CD4-positive, alpha-beta T cell treated with Interleukin-15 for 4 hours (primary cell): ENCODE measurements at regions not wholly inside any gene's neighbourhood (a gene's known extent, or its start where the extent isn't known, plus 50 kb on each side); places are given as distances from the start of the nearest gene placed in this dataset.
"Not testable (repeated sequence)": the region's sequence is repeated elsewhere in the genome, so short reads cannot be mapped to it uniquely, and the experiment has no call there.

Experiments used
- DNase-seq: peaks from one replicate; pipeline ENCODE4 v3.0.0-alpha.2; 2020; ENCODE audit warnings: low spot score

DNA sequence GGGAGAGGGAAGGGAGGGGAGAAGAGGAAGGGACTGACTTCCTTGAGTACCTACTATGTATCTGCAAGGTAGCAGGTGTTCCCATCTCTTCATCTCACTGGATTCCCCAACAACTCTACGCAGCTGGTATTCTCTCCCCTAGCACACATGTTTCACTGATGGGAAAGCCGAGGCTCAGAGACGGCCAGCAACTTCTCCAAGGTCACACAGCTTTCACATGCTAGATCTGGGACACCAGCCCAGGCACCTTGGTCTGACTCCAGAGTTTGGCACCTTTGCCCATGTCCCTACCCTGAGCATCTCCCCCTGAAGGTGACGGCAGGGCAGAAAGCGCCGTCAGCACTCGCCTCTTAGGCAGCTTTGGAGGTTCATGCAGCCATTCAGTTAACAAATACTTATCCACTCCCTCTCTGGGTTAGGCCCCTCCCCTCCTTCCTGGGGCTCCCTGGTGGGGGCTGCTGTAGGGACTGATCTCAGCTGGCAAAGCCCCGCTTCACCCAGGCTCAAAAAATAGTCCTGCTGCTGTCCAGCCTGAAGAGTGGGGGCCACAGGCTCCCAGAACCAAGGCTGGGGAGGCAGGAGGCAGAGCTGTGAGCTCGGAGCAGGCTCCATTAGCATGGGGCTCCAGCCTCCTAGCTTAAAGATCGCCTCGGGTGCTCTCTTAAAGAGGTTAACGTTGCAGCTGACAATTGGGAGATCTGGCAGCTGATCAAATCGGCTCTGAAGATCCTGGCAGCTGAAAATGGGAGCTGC, 79.4 kb downstream of the IGLL1 start:
- DNase-seq: no peak

DNA sequence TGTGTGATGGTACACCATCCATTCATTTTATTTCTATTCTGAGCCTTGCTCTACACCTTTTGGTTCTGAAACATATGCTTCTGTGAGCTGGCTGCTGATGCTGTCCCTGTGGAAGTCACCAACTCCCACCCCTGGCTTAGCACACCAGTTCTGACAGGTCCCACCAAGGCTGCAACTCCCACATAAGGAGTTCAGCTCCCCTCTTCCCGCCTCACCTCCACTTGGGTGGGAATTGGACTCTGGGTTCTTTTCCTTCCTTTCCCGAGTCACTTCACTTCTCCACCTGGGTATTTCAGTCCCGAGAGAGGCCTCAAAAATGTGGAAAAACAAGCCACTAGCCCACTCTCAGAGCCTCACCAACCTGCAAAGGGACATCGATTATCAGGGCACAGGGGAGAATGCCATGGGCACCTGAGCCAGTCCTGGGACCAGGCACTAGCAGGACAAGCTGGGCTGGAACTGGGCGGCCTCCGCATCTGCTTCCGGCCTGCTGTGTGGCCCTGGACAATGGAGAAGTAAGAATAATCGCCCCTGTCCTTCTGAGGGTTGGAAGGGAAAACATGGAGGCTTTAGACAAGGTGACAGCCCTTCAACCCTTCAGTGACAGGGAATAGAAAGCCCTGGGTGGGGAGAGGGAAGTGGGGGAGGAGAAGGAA, 80.1 kb downstream of the IGLL1 start:
- DNase-seq: no peak

DNA sequence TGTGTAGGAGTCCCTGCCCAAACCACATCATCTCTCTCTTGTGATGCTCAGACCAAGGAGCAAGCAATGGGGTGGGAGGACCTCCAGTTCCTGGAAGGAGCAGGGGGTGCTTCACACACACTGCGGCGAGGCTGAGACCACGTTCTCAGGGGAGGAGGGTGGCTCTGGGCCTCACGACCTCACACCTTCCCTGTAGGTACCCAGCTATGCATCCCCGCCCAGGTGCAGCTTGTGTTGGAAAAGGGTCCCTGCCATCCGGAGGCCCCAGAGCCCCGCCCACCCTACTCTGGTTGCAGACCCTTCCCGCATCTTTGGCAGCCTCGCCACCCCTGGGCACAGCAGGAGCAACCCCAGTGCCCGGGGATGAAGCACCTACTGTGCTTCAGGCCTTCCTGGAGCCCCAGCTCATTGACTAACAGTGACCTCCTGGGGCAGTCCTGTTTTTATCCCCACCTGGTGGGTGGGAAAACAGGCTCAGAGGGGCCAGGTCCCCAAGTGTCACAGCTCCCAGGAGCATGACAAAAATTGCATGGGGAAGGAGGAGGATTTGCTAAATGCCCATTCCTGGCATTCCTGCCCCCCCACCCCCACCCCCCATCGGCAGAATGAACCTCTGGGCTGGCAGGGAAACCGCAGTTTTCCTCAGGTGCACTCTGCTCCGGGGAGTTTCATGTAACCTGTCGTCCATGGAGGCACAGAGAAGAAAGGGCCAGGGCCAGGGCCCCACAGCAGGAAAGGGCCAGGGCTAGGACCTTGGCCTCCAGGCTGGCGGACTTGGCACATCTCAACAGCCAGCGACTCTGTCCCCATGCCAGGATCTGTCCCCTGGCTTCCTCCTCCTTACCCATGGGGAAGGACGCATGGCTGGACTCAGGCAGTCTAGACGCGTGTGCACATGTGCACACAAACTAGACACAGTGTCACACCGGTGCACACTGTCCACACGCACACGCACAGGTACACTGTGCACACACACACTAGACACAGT, 81.0 kb downstream of the IGLL1 start:
- DNase-seq: no peak

DNA sequence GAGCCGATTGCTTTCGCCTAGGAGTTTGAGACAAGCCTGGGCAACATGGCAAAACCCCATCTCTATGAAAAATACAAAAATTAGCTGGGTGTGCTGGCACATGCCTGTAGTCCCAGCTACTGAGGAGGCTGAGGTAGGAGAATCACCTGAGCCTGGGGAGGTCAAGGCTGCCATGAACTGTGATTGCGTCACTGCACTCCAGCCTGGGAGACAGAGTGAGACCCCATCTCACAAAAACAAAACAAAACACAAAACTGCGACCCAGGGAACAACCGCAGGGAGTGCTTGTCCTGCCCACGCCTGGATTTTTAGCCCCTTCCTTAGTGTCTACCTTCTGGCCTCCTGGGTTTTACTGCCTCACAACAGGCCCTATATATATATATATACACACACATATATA, 82.2 kb downstream of the IGLL1 start:
- not testable (repeated sequence) for DNase-seq

DNA sequence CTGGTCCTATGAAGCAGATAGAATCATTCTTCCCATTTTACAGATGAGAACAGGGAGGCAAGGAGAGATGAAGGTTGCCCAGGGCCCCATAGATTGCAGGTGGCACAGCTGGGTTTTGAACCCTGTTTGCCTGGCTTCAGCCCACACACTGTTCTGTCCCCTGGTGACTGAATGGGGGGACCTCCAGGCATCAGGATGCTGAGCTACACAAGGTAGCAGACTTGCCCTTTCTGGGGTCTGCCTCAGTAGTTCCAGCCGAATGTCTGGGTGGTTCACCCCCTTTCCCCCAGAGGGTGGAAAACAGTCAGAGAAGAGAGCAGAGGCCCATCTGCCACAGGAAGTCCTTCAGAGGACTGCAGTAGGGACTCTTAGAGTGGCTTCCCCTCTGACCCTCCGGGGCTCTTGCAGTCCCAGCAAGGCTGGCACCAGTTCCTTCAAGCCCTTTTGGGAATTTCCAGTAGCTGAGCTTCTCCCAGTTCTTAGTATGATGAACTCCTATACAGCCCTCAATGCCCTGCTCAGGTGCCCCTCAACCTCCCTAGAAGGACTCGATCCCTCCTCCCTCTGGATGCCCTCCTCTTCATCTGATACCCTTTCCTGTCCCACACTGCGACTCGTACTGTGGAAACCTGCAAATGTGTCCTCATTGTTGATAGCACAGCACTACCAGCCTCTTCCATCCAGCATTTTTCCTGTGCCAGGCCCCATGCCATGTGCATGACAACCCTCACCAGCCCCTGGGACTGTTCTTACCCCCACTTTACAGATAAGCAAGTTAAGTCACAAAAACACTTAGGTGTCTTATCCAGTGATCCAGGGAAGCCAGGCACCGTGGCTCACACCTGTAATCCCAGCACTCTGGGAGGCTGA, 82.8 kb downstream of the IGLL1 start:
- DNase-seq: no peak

DNA sequence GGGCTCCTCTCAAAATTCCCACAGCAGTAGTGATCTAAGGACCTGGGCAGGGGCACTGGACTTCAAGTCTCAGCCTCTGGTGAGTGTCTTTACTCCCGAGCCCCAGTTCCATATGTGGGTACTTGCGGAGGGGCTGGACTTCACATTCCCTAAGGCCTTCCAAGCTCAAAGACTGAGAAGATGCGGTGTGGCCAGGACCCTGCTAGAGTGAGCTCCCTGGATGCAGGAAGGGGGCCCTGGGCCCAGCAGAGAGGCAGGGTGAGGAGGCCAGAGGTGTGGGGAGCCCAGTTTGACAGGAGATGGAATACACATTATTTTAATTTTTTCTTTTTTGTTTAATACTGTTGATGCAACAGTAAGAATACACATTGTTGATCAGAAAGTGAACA, 83.7 kb downstream of the IGLL1 start:
- DNase-seq: no peak

DNA sequence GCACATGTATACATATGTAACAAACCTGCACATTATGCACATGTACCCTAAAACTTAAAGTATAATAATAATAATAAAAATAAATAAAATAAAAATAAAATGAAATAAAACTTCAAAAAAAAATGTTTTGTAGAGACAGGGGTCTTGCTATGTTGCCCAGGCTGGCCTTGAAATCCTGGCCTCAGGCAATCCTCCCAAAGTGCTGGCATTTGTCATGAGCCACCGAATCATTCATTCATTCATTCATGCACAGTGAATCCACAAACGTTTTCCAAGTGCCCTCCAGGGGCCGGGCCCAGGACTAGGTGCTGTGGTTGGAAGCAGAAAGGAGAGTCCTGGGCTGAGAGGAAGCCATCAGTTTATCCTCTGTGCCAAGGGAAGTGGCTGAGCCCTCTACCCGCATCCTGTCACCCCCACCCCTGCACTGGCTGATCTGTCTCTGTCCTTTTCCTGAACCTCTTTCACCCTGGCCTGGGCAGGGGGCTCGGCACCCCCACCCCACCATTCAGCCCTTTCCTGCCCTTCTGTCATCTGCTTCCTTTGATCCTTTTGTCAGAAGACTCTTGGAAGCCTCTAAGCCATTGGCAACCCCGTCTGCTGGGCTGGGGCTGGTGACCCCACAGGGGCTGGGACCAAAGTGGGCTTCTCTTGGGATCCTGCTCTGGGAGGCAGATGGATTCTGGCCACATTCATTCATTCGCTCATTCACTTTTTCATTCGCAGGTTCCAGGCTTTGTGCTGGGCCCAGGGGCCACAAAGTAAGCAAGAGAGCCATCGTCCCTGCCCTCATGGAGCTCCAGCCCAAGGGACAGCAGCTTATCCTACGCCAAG, 84.3 kb downstream of the IGLL1 start:
- DNase-seq: no peak

DNA sequence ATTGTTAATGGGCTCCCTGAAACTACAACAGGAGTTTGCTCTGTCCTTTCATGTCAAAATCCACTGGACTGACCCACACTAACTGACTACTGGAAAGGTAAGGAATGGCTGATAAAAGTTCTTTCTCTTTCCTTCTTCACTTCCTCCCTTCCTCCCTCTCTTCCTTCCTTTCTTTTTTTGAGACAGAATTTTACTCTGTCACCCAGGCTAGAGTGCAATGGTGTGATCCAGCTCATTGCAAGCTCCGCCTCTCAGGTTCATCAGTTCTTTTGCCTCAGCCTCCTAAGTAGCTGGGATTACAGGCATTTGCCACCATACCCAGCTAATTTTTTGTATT, 85.2 kb downstream of the IGLL1 start:
- no peak for DNase-seq

DNA sequence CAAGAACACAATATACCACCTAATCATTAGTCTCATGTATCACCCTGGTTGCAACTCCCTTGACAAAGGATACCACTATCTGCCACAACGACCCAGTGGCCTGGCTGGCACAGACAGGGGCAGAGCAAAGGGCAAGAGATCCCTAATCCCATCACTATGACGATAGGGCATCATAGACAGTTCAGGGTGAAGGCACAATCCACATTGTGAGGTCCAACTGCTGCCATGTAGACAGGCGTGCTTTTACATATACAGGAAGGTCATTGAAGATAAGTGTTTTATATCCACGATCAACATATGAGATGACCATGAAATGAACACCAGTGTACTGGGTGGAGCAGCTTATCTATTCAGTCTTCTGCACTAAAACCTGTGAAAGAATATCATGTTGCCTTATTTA, 94.6 kb downstream of the IGLL1 start:
- no peak for DNase-seq

DNA sequence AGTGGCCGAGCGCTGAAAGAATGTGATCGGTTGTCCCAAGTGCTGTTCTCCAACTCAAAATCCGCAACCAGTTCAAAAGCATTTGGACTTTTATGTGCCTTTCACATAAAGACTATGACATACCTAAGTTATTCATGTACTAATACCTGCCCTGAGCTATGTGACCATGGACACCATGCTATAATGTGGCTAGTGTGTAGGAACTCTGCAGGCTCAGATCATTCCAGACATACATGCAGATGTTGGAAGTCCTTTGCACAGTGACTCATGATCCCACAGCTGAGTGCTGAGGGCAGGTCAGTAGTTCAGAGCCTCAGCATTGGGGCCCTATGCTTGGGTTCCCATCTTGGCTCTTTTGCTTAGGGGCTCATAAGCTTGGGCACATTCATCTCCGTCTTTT, 95.4 kb downstream of the IGLL1 start:
- no peak for DNase-seq

DNA sequence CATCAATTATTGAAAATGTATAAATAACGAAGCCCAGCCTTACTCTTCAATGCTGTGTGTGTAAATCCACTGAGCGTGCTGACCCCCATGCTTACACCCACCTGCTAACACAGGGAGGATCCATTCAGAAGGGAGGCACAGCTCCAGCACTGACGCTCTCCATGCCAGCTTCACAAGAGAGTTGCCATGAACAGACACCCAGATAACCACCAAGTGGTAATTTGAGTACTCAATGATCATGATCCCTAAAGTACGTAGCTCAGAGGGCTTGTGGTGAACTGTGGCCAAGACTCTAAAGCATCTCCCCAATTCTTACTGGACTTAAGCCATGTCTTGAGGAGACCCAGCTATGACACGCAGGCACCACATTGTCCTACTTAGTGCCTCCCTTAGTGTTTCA, 98.7 kb downstream of the IGLL1 start:
- DNase-seq: no peak

DNA sequence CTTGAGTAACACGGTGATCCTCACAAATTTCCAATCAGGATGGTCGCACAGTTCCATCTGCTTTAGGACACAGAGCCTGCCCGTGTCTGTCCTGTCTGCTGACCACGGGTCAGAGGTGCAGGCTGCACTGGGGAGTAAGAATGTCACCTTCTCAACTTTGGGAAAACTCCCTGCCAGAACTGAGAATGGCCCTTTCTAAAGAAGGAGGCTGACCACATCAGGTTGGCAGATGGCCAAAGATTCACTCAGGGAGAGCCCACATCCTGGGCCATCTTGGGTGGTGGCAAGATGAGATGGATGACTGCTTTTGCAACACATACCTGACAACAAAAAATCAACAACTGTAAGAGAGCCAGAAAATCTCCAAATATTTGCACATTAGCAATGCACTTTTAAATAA, 101.9 kb downstream of the IGLL1 start:
- no peak for DNase-seq

DNA sequence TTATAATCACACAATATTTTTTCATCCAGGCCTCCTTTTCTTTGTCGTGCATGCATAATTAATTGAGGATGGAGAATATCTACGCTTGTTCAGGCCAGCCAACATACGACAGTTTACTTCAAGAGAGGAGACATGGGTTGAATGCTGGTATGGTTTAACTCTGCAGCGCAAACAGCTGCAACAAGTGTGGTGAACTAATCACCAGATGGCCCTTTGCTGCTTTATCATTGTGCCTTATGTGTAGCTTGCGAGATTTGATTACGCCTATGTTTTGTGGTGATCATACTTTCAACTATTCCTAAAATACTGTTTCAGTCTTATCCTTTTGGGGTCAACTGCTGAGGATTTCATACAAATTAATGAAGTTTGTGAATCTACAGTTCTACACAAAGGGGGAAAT, 105.6 kb downstream of the IGLL1 start:
- DNase-seq: not testable (repeated sequence)

DNA sequence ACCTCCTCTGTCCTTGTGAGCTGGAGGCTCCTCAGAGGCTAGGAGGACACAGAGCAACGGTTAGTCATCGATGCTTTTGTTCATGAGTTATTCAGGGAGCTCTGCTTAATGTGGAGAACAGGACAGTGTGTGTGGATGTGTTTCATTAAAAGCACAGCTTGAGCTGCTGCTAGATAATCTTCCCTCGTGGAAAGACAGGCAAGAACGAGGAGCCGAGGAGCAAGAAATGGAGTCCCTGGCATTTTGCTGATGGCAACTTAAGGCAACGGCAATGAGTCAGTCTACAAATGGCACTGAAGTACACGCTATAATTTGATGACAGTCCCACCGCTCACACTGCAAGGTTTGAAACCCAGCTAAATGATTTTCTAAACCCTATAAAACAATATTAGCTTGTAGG, 106.2 kb downstream of the IGLL1 start:
- no peak for DNase-seq

DNA sequence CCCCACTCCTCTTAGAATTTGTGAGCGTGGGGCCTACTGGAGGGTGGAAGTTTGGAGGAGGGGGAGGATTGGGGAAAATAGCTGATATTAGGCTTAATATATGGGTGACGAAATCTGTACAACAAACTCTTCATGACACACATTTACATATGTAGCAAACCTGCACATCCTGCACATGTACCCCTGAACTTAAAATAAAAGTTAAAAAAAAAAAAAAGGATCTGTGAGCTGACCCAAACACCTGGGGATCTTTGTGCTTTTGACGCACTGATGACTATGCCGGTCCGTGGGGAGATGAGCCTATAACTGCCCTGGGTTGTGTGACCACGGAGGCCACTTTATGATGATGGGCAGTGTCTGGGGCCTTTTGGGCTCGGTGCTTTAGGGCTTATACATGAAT, 107.7 kb downstream of the IGLL1 start:
- not testable (repeated sequence) for DNase-seq

DNA sequence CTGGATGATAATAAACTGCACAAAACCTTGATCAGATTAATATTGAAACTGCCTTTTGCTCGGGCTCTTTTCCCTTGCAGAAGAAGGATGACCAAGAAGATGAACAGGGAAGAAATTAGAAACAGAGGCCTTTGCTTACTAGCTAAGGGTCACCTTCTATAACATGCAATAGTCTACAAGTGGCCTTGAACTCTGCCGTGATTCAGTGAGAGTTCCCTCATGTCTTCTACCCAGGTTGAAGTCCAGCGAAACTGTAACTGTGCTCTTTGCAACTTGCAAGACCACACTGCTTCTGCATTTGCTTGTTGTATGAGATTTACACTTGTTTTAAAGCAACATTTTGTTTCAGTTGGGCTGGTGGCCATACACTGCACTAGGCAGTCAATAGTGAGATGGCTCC, 108.4 kb downstream of the IGLL1 start:
- no peak for DNase-seq

DNA sequence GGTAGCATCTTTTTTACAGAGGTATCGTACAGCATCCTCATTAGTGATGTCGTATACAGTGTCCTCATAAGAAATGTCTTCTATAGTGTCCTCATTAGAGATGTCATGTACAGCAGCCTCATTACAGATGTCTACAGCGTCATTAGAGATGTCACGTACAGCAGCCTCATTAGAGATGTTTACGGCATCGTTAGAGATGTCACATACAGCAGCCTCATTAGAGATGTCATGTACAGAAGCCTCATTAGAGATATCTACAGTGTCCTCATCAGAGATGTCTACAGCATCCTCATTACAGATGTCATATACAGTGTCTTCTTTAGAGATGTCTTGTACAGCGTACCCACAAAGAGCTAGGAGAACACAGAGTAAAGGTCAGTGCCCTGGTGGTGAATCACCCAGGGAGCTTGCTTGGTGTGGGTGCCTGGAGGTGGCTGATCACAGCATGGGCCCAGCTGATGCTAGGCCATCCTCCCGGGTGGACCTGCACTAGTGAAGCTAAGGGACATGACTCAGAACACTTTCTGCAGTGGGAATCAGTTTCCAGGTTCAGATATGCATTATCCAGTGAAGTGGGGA, 109.2 kb downstream of the IGLL1 start:
- no peak for DNase-seq

DNA sequence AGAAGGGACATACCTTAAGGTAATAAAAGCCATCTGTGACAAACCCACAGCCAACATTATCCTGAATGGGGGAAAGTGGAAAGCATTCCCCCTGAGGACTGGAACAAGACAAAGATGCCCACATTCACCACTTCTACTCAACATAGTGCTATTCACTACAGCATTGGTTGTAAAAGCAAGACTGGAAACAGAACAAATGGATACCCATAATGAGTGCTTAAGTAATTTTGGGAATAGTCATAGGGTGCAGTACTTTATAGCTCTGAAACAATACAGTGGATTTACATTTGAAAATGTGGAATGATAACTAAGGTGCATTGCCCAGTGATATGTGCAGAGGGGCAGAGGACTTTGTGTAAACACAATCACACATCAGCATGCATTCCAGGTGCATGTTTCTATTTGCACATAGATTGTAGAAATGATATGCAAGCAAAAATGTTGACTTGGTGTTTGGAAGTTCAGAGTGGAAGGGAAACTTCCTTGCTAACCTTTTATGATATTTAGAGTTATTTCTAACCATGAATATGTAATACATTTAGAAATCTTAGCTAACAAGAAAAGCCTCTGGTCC, 112.3 kb downstream of the IGLL1 start:
- no peak for DNase-seq

DNA sequence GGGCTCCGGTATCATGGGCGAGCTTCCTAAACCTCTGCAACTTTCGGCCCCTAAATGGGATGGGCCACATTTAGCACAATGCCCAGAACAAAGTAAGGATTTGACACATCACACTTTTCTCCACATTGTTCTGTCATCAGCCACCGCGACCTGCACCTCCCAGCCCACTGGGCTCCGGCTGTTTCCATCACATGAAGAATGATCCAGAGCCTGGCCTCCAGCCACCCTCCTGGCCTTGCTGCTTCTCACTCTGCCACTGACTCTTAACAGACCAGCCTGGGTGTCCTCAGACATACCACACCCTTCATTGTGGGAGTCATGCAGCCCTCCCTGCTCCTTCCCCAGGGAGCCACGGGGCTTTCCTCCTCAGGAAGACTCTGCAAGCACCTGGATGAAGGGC, 113.7 kb downstream of the IGLL1 start:
- DNase-seq: no peak

DNA sequence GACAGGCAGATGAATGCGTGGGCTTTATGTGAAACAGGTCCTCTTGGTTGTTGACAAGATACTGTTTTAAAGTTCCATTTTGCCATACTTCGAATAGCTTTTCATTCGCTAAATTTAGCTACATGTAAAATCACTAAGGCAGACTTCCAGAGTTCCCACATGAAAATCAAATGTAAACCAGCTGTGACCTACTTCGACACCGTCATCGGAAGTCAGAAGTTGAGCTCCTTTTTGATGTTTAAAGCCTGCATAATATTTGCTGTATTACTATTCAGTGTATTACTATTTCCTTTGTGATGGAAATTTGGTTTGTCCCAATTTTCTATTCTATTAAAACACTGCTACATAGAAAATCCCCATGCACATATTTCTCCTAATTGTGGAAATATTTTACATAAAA, 115.3 kb downstream of the IGLL1 start:
- DNase-seq: not testable (repeated sequence)
